ENCODE measurements at regions not wholly inside any gene's neighbourhood (a gene's known extent, or its start where the extent isn't known, plus 50 kb on each side); places are given as distances from the start of the nearest gene placed in this dataset.
"Not testable (repeated sequence)": the region's sequence is repeated elsewhere in the genome, so short reads cannot be mapped to it uniquely, and the experiment has no call there.

DNA sequence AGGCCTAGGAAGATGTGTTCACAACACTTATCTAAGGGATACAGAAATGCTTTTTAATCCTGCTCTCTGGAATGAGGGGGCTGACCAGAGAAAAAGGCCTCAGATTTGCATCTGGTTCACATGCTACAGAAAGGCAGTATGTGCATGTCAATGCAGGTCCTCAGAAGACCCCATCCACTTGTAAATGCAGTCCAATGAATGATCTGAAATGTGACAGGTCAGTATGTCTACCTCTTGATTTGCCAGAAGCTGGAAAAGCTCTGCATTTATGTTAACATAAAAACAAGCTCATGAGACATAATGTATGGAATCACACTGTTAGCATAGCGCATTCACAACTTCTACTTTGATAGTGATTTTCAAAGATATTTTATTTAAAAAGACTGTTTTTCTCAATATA is 367.4 kb upstream of the CHORDC1 start:
- DNase-seq = no peak

DNA sequence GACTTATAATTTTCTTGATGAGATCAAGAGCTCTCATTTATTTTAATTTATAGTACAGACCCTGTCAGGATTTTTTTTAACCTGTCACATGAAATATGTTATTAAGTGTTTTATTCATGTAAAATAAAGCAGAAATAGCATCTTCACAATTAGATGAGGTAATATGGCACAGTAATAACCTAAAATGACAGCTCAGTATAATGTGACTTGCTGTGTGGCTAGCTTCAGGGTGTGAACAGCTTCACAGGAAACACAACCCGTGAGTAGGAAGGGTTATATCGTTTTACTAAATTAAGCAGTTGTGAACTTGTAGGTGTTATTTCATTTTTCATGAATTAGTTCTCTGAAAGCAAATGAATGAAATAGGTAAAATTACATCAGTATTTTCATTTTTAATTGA is 366.9 kb upstream of the CHORDC1 start:
- no peak for DNase-seq

DNA sequence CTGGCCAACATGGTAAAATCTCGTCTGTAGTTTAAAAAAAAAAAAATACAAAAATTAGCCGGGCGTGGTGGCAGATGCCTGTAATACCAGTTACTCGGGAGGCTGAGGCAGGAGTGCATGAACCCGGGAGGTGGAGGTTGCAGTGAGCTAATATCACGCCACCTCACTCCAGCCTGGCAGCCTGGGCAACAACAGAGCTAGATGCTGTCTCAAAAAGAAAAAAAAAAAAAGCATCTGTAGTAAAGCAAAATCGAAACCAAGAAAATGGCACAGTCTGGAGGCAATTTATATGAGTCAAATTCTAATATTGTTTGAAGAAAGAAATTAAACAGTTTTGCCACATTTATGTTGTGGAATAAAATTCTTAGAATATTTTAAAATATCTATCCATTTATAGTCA is 365.0 kb upstream of the CHORDC1 start:
- DNase-seq = no peak

DNA sequence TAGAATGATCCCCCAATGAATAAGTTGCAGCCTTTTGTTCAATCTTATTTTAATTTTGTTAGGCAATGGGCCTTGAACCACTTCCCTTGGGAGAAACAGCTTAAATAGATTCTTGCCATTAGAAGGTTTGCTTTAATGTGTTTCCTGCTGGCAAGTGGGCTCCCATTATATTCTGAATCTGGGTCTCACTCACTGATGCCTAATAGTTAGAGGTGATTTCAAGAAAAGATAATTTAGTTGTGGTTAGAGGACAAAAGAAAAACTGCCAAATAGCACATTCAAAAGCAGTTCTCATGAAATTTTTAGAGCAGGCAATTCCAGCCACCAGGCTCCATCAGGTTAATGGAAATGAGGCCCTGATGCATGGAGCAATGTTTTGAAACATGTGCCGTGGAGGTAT is 362.6 kb upstream of the CHORDC1 start:
- no peak for DNase-seq

DNA sequence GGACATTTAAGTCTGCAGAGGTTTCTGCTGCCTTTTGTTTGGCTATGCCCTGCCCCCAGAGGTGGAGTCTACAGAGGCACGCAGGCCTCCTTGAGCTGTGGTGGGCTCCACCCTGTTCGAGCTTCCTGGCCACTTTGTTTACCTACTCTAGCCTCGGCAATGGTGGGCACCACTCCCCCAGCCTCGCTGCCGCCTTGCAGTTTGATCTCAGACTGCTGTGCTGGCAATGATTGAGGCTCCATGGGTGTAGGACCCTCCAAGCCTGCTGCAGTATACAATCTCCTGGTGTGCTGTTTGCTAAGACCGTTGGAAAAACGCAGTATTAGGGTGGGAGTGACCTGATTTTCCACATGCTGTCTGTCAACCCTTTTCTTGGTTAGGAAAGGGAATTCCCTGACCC is 360.1 kb upstream of the CHORDC1 start:
- not testable (repeated sequence) for DNase-seq

DNA sequence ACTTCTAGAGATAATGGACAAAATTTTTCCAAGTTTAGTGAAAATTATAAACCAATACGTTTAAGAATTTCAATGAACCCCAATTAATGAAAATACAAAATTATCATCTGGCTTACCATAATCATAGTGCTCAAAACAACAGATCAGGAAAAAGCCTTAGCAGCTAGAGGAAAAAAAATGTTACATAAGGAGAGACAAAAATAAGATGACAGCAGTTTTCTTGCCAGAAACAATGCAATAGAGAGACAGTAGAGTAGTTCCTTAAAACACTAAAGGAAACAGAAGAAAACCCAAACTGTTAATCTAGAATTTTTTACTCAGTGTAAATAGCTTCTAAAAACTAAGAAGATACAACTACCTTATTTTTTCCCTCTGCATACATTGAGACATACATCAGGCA is 341.7 kb upstream of the CHORDC1 start:
- no peak for DNase-seq

DNA sequence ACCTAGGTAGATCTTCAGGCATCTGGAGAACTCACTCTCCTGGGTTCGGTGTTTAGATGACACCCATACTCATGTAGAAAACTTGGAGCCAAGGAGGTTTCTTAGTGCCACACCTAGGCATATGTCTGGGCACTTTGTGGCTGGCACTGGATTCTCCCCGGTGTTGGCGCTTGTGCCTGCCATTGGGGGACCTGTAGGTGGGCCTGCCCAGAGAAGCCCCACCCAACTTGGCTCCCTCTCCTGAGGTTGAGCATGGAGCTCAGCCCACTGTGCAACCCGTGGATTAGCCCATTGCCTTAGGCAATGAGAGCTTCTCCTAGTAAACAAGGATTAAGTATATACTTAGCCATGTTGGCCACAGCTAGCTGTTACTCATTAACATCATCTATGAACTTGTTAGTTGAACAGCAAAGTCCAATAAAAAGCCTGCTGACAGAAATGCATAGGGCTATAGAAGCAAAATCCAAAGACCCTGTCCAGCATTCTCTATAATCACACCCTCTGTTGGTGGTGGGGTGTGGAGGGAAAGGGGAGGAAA is 335.5 kb upstream of the CHORDC1 start:
- DNase-seq = no peak

DNA sequence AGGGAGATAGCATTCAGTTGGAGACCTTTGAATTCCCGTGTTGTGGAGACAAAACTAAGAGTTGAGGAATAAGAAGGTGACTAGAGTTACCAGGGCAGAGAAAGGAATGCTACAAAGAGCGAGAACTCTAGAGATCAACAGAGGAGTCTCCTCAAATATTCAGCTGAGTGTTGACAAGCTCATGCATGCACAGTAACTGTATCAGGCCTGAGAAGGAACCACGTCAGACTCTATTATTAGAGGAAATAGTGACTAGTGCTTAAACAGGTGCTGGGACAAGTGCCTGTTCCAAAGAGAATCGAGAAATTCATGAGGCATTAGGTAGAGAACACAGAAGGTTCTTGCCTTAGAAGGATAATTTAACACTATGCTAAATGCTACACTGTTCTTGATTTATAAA is 333.8 kb upstream of the CHORDC1 start:
- DNase-seq = no peak

DNA sequence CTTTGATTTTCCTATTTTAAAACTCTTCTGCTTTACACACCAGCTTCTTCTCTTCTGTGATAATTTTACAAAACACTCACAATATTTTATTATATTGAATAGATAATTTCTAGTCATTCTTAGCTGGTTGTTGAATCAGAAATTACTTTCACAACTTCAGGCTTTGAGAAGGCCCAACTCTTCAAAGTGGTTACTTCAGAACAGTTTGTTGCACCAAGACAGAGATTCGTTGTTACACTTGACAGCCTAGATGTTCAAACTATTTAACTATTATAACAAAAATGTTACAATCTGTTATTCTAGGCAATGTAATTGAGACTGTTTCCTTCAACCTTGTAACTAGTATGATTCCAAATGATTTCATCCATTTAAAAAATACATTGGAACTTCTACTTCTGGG is 333.2 kb upstream of the CHORDC1 start:
- DNase-seq = no peak

DNA sequence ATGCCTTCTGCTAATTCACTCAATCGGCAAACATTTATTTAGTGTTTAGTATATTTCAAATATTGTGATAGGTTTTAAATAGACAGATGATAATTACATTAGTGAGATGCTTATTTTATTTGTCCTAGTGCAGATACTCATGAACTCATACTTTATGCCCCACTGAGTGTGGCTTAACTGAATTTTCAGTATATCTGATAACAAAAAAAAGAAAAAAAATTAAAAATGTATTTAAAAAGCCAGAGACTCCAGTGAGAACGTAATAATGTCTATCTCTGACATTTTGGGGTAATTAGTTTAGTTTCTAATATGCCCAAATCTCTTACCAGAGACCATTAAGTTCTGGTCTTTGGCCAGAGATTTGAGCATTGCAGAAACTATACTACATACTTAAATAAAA is 332.6 kb upstream of the CHORDC1 start:
- no peak for DNase-seq

DNA sequence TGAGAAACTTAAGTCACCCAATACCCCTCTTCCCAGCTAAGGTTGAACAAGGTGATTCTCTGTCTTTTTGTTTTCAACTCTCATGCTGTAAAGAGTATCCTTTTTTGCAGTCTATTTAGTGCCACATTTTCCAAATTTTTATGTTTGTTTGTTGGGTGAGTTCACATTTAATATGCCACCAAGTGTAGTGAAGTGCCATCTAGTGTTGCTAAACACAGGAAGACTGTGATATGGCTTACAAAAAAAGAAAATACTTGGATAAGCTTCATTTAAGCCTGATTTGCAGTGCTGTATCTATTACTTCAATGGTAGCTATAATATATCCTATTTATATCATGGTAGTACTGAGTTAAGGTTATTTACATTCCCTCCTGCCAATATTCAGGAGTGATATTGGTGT is 319.2 kb upstream of the CHORDC1 start:
- no peak for DNase-seq

DNA sequence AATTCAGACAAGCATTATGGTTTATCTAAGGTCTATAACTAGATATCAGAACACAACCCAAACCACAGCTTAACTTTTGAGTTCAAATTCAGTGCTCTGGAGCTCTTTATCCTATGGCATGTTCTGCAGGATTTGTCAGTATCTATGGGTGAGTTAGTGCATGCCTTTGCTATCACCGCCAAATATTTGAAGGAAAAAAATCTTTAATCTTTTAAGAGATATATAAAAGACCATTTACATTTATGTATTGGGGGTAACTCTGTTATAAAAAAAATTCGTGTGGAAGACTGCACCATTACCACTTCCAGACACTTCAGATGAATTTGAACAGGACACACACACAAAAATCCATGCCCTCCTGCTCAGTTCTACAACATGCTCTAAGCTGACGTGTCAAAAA is 313.5 kb upstream of the CHORDC1 start:
- no peak for DNase-seq

DNA sequence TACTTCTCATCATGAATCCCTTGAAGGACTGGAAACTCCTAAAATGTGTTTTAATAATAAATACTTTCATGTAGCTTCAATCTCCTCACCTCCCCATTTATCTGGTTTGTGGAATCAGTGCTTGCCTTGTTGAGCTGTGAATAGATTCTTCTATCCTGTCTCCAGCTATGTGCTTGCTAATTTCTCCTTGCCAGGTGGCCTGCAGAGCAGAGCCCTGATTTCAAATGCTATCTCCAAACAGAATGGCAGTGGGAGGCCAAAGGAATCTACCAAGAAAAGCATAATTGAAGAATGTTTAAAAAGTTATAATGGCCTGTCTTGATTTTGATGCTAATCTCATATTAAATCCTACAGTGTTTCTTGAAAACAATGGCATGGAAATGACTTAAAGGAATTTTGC is 309.3 kb upstream of the CHORDC1 start:
- no peak for DNase-seq

DNA sequence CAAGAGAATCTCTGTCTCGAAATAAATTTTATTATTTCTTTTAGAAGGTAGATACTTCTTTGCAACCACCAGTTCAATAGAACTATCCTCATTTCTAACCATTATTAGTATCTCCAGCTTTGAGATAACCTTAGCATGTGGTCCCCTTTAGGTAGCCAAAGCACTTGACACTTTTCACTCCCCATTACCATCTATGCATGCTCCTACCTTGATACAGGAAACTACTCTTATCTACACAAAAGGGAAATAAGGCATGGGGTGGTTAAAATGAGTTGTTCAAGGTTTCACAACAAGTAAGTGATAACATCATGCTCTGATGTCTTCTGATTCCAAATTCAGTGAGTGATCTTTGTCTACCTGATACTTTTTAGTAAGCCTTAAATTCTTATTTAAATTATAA is 308.2 kb upstream of the CHORDC1 start:
- no peak for DNase-seq

DNA sequence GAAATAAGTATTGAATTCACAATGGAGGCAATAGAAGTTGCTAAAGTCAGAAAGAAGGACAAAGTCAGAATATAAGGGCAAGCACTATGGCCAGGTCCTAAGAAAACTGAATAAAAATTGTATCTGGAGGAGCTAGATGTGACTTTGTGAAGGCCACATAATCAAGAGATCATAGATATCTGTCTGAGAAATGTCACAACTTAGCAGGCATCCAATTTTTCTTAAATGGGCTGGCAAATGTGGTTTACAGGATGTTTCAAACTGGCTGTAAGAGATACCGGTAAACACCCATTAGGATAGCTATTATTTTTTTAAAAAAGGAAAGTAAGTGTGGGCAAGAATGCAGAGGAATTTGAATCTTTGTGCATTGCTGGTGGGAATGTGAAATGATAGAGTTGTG is 303.1 kb upstream of the CHORDC1 start:
- no peak for DNase-seq

DNA sequence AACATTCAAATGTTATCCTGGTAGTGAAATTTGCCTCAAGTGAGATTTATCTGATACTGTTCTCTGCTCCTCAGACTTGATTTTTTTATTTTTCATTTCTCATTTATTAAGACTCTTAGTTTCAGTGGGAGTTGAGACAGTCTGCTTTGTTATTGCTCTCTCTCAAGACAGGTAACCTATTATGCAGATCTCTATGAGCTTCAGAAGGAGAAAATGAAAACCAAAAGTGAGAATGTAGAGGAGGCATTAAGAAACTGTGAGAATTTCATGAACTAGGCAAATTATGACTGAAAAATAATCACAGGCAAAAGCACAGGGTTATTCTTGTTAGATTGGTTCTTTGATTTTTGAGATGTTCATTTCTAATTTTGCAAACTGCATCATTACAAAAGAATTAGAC is 290.0 kb upstream of the CHORDC1 start:
- no peak for DNase-seq

DNA sequence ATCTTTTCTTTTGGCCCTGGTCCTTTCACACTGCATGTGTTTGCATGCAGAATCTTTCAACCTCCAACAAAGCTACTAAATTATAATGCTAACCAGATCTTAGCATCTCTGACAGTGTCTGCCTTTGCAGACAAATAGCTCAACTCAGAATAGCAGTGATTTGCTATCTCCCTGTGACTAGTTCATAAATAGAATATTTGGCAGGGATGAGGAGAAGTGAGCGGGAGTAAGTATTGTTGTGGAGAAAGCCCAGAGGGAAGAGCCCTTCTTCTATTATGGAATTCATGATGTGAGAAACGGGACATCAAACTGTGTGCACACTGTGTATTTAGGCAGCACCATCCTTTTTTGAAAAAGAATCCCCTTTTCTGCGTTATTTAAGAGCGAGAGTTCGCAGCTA is 288.0 kb upstream of the CHORDC1 start:
- no peak for DNase-seq

DNA sequence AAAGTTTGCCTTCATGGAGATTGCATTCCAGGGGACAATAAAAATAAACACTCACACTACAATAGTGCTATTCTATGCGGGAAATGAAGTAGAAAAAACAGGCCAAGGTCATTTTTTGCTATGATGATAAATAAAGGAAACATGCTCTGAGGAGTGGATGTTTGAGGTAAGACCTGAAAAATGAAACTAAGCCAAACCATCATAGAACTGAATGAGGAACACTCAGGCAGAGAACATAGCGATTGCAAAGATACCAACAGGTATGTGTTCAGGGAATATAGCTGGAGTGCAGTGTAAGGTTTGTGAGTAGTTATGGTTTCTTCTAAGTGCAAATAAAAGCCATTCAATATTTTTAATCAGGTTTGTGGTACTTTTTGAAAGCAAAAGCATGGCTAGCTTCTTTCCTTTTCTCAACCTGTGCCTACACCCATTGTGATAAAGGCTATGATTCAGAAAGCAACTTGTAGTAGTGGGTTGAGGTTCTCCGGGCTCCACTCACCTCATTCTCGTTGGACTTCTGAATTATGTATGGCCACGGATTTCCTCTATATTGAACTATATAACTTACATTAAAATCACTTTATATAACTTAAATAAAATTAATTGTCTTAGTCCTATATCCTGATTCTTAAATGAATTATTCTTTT is 278.2 kb upstream of the CHORDC1 start:
- no peak for DNase-seq

DNA sequence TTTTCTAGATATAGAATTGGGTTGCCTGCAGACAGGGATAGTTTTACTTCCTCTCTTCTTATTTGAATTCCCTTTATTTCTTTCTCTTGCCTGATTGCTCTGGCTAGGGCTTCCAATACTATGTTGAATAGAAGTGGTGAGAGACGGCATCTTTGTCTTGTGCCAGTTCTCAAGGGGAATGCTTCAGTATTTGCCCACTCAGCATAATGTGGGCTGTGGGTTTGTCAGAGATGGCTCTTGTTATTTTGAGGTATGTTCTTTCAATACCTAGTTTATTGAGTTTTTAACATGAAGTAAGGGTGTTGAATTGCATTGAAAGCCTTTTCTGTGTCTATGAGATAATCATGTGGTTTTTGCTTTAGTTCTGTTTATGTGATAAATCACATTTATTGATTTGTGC is 273.9 kb upstream of the CHORDC1 start:
- DNase-seq = no peak

DNA sequence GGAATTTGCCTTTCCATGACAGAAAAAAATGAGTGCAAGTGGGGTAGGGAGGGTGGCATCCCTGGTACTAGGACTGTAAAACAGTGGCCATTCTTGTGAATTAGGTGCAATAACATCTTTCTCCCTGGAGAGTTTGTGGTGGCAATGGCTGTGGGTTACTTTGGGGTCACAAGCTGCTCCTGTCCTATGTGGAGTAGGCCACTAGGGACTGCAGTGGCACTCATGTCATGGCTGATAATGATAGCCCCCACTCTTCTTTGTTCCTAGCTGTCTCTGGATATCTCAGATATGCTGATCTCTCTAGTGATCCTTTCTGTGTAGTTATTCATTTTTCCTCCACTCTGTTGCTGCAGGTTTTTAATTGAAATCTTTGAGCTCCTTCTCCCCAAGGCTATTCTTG is 270.5 kb upstream of the CHORDC1 start:
- DNase-seq = no peak

DNA sequence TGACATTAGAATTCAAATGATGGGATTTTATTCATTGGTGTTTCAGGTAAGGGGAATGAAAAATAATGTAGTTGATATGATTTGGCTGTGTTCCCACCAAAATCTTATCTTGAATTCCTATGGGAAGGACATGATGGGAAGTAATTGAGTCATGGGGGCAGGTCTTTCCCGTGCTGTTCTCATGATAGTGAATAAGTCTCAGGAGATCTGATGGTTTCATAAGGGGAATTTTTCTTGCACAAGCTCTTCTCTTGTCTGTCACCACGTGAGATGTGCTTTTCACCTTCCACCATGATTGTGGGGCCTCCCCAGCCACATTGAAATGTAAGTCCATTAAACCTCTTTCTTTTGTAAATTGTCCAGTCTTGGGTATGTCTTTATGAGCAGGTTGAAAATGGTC is 268.6 kb upstream of the CHORDC1 start:
- no peak for DNase-seq

DNA sequence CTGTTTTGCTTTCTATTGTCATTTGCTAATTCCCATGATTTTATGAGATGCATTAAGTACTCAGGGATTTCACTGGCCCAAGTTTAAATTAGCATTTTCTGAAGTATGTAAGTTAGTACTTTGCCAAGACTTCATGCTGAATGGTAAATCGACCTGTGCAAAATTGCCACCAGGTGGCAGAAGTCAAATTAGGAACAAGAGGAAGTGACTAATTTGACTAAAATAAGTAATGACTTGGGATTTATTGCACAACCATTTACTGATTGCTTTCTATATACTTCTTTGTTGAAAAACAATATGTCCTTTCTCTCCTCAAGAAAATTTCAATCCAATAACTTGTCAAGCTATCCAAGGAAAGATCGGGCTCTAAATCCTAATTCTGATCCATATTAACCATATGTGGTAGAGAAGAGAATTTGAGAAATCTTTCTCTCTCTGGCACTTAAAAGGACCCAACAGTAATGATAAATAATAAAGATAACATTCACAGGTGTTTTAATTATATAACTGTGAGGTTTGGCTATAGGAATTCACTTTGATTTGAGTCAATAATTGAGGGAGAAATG is 253.7 kb upstream of the CHORDC1 start:
- DNase-seq = peak; percentile 7

DNA sequence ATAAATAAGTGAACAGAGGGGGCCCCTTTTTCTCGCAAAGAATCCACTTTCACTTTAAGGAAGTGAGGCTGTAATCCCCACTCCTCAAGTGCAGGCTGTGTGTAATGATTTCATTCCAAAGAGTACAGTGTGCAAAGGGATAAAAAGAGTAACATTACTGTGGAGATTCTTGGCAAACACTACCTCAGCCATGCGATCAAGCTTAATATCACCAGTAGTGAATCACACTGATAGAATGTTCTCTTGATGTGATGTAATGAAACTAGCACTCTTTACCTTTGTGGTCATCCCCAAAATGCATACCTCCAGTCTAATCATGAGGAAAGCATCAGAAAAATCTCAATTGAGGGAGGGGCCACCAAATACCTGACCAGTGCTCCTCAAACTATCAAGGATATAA is 246.1 kb upstream of the CHORDC1 start:
- DNase-seq = no peak

DNA sequence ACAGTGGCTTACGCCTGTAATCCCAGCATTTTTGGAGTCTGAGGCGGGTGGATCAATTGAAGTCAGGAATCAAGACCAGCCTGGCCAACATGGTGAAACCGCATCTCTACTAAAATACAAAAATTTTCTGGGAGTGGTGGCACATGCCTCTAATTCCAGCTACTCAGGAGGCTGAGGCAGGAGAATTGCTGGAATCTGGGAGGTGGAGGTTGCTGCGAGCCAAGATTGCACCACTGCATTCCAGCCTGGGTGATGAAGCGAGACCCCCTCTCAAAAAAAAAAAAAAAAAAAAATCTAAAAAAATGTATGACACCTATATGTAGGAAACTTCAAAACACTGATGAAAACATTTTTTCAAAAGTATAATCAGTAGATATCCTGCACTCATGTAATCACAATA is 242.7 kb upstream of the CHORDC1 start:
- DNase-seq = no peak

DNA sequence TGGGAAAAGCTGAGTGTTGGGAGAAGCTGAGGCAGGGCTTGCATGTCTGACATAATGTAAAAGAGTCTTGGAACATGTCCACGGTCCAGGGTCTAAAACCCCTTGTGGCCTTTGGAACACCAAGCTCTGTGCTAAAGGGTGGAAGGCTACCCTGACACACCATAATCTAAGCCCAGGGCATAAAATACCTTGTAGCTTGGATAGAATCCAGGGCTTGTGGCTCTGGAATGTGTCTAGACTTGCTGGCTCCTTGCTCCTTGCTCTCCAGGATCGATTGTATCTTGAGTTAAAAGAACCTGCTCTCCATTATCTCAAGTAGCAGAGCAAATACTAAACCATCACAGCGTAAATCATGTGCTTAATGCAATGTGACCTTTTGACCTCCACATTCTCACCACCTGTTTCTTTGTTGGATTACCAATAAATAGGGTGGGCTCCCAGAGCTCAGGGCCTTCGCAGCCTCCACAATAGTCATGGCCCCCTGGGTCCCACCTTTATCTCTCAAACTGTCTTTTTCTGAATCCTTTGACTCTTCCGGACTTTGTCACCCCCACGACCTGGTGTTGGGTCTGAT is 232.6 kb upstream of the CHORDC1 start:
- not testable (repeated sequence) for DNase-seq
